Endothelial cell of umbilical vein (primary cell): ENCODE measurements at regions not wholly inside any gene's neighbourhood (a gene's known extent, or its start where the extent isn't known, plus 50 kb on each side); places are given as distances from the start of the nearest gene placed in this dataset. TPM values are rescaled to one million over a fixed set of nuclear protein-coding genes. Genes with fewer than 3 reads are reported as not detected.

ENCODE experiments used
- small RNA-seq: library from RNA; depleted of rRNA; stranded (forward); fragments of <200 nt; gene quantifications from one replicate; pipeline ENCODE3, GENCODE V24; 2012; ENCODE audit warnings: low replicate concordance, low read depth; ENCODE audit not compliant: insufficient read depth, insufficient read length

Small RNAs in the stretch of these regions (small RNA-seq; reads per million reads assigned to genes)
- not detected for gene AL390877.1
- gene RF00561 = not detected
